NT2/D1 (cell line): ENCODE measurements at regions not wholly inside any gene's neighbourhood (a gene's known extent, or its start where the extent isn't known, plus 50 kb on each side); places are given as distances from the start of the nearest gene placed in this dataset.

ENCODE experiments used
- SUZ12 ChIP-seq: IDR thresholded peaks from 2 replicates; pipeline ENCODE4 v1.6.1; 2011; ENCODE audit not compliant: insufficient read length, insufficient read depth; ENCODE audit errors: extremely low read depth
- YY1 ChIP-seq: IDR thresholded peaks from 2 replicates; pipeline ENCODE4 v1.6.1; 2011; ENCODE audit not compliant: insufficient read length, insufficient read depth
- ZNF274 ChIP-seq: IDR thresholded peaks from 2 replicates; pipeline ENCODE4 v1.6.1; 2011; ENCODE audit warnings: mild to moderate bottlenecking, low read depth, low read length

DNA sequence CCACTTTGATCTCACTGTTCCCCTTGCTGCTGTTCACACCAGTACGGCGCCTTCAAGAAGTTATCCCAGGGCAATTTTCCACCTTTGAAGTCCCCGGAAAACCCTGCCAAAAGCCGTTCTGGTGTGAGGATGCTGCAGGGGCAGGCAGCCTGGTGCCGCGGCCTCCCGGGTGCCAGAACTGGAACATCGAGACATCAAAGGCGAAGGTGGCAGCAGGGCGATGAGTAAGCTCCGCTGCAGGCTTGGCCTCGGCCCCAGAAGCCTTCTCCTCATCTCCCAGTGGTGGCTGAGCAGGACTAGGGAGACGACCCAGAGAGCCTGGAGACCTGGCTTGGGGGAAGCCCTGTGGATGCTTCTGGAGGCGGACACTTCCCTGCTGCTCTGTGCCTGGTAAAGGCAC lies 115.3 kb upstream of the MSX2 start:
- TF ChIP-seq YY1 (no peak), ZNF274 (no peak), SUZ12 (no peak)
